Stimulated activated CD4-positive, alpha-beta T cell treated with anti-CD3 and anti-CD28 coated beads, Interleukin-4, amount 100 ng/mL, for 24 hours (primary cell): ENCODE measurements at regions not wholly inside any gene's neighbourhood (a gene's known extent, or its start where the extent isn't known, plus 50 kb on each side); places are given as distances from the start of the nearest gene placed in this dataset.
"Not testable (repeated sequence)": the region's sequence is repeated elsewhere in the genome, so short reads cannot be mapped to it uniquely, and the experiment has no call there.

ENCODE experiments used
- DNase-seq: peaks from one replicate; pipeline ENCODE4 v3.0.0-alpha.2; 2020

GRCh38 chr16:14384745-14385144 lies 245.3 kb downstream of the PARN start:
- DNase-seq: no peak

GRCh38 chr16:14383844-14384243 lies 246.2 kb downstream of the PARN start:
- DNase-seq: not testable (repeated sequence)

- no peak for DNase-seq
Observed at GRCh38 chr16:14378689-14379467, 251.2 kb downstream of the PARN start.

DNA sequence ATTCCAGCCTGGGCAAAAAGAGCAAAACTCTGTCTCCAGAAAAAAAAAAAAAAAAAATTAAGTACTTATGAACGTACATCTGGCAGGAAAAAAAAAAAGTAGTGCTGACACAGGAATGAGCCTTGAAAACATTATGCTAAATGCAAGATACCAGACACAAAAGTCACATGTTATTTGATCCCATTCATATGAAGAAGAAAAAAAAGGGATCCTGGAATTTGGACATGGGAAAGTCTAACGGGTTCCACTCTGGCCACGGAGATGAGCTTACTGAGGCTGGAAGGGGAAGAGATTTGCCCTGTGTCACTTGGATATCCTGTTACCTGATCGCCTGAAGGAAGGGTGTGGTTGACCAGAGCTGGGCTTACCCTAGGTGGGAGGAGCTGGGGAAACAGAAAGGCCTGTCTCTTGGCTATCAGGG lies 251.9 kb downstream of the PARN start:
- DNase-seq: no peak

DNA sequence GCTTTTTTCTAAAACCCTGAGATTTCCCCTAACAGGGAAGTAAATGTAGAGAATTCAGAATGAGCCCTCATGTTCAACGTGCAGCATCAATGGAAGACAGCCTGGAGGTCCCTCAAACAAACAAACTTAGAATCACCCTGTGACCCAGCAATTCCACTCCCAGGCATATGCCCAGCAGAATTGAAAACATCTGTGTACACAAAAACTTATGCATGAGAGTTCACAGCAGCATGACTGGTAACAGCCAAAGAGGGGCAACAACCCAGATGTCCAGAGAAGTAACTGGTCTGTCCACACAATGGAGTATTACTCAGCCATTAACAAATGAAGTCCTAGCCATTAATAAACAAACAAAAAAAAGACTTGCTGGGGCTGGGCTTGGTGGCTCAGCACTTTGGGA lies 252.7 kb downstream of the PARN start:
- no peak for DNase-seq

DNA sequence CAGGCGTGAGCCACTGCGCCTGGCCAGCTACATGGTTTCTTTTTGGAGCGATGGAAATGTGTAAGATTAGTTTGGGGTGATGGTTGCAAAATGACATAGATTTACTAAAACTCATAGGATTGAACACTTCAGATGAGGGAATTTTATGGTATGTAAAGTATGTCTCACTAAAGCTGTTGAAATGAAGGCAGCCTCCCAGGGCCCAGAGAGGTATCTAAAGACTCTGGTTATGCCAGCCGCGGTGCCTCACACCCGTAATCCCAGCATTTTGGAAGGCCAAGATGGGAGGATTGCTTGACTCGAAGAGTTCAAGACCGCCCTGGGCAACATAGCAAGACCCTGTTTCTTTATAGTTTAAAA lies 254.9 kb downstream of the PARN start:
- DNase-seq: no peak

DNA sequence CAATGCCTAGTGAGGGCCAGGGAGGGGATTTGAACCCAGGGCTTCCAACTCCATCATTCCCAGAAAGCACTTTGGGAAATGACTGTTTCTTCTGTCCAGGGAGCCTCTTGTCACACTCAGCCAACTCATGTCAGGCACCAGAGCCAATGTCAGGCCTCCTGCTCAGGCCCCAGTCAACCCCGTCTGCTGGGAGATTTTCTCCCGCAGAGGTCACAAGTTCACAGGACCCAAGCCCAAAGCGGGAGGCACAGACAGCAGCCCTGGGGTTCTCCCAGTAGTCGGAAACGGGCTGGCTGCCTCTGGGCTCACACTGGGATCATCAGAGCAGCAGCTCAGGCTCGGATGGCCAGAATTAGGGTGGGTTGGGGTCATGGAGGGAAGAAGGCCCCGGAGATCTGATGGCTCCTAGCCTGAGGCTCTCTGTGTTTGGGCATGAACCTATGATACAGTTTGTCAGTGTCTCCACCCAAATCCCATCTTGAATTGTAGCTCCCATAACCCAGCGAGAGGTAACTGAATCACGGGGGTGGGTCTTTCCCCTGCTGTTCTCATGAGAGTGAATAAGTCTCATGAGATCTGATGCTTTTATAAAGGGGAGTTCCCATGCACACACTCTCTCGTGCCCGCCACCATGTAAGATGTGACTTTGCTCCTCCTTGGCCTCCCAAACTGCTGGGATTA lies 255.5 kb downstream of the PARN start:
- DNase-seq: no peak

GRCh38 chr16:14373896-14374295 lies 256.2 kb downstream of the PARN start:
- no peak for DNase-seq

DNA sequence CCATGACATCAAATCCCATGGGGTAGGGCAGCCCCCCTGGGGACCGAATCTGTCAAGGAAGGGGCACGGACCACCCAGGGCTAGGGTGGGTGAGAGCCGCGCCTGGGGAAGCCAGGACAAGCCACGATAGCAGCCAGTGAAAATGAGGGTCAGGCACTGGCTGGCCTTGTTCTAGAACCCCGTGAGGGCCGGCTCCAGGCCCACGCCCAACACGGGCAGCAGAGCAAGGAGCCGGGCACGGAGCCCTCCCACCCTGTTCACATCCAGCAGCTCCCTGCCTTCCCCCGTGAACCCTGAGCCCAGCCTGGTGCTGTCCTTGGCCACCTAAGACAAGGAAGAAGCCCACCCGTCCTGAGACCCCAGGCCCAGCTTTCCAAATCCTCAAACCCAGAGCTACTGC lies 256.7 kb downstream of the PARN start:
- no peak for DNase-seq

GRCh38 chr16:14372471-14372870 lies 257.6 kb downstream of the PARN start:
- DNase-seq: no peak

- no peak for DNase-seq
Observed at GRCh38 chr16:14371778-14372431, 258.2 kb downstream of the PARN start.

DNA sequence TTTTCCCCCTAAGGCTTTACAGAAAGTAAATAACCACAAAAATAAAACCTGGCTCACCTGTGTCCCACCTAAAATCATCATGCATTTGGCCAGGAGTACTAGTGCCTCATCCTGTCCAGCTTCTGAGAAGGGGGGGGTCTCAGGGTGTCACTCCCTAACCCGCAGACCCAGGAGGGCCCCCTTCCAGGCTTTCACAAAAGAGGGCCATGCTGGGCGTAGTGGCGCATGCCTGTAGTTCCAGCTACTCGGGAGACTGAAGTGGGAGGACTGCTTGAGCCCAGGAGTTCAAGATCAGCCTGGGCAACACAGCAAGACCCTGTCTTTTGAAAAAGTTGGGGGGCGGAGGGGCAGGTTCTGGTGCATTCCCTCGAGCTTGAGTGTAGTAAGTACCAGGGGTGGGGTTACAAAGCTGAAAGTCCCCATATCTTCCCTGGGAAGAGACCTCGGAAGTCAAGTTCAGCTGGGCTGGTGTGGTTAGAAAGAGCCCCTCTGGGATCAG lies 259.3 kb downstream of the PARN start:
- no peak for DNase-seq

- no peak for DNase-seq
Observed at GRCh38 chr16:14369734-14370598, 260.1 kb downstream of the PARN start.

DNA sequence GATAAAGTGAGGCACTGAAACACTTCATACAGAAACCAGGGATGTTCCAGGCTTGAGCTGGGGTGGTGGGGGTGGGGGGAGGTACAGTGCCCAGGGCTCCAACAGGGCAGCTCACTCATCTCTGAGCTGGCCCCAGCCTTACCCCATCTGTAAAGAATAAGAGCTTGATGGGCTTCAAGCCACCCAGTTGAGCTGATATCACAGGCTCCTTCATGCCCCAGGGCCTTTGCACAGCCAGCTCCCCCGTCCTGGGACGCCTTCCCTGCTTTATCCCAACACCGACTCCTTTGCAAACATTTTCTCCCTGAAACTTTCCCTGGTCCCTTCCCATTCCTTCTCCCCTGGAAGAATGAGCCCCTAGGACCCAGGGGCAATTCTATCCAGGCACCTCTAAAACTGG lies 261.7 kb downstream of the PARN start:
- DNase-seq: no peak

GRCh38 chr16:14366974-14367707 lies 262.9 kb downstream of the PARN start:
- no peak for DNase-seq

DNA sequence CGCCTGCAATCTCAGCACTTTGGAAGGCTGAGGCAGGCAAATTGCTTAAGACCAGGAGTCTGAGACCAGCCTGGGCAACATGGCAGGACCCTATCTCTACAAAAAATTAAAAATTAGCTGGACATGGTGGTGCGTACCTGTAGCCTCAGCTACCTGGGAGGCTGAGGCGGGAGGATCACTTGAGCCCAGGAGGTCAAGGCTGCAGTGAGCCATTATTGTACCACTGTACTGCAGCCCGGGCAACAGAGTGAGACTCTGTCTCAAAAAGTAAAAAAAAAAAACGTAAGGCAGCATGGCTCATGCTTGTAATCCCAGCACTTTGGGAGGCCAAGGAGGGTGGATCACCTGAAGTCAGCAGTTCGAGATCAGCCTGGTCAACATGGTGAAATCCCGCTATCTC lies 263.6 kb downstream of the PARN start:
- DNase-seq: no peak

- no peak for DNase-seq
Observed at GRCh38 chr16:14365200-14365851, 264.7 kb downstream of the PARN start.

- no peak for DNase-seq
Observed at GRCh38 chr16:14364386-14365199, 265.5 kb downstream of the PARN start.

DNA sequence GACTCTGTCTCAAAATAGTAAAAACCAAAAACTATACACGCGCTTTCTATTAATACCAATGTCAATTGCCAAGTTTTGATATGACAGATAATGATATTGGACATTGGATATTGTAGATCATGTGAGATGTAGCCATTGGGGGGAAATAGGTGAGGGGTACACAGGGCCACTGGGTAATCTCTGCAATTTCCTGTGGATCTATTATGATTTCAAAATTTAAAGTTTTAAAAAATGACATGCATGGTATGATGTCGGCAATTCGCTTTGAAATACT lies 266.0 kb downstream of the PARN start:
- DNase-seq: no peak

DNA sequence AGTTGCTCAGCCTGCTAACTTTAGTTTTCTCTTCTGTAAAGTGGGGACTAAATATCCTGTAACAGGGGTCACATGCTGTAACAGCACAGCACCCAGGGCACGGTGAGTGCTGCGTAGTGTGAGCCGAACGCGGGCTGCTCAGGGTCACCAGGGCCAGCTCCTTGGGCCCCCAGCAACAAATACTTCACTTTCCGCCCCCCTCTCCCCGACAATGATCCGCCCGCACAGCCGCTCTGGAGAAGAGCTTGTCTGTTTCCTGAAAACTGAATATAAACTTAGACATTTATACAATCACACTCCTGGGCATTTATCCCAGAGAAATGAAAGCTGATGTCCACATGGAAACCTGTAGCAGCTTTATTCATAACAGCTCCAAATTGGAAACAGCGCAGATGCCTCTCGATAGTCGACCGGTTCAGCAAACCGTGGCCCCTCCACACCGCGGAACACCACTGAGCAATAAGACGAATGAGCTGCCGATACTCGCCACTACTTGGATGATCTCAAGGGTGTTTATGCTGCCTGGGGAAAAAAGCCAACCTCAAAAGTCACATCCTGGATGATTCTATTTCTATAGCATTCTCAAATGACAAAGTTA lies 267.2 kb downstream of the PARN start:
- DNase-seq: no peak
